SK-N-SH (cell line): ENCODE measurements at regions not wholly inside any gene's neighbourhood (a gene's known extent, or its start where the extent isn't known, plus 50 kb on each side); places are given as distances from the start of the nearest gene placed in this dataset.

ENCODE experiments used
- CTCF ChIA-PET: fragments of 300-600, 350-600 bp; formaldehyde crosslinking; extraction: SDS; loops from one replicate; lab custom pipeline; 2021; lab: Yijun Ruan, JAX
- POLR2A ChIA-PET: fragments of 350-600 bp; sonication (Branson Sonifier 250); formaldehyde crosslinking; extraction: SDS; loops from one replicate; lab custom pipeline; 2020; ENCODE audit warnings: antibody characterized with exemption, inconsistent platforms; lab: Yijun Ruan, JAX
- DNase-seq: peaks from one replicate; pipeline ENCODE4 v3.0.0; 2012
- H2AFZ ChIP-seq: fragments of 200-600 bp; sonication (generic); 2 replicates; pipeline ENCODE4 v1.8.1; 2016; ENCODE audit warnings: antibody characterized with exemption, mild to moderate bottlenecking, low read depth
- H3F3A ChIP-seq: fragments of 200-600 bp; sonication (generic); replicated peaks from 2 replicates; pipeline ENCODE3; 2016; ENCODE audit warnings: antibody characterized with exemption, mild to moderate bottlenecking; ENCODE audit not compliant: insufficient read depth
- H3K27ac ChIP-seq, 2 experiments: fragments of 200-500 bp in 1 of 2; fragments of 200-600 bp in 1 of 2; sonication (Bioruptor generic) in 1 of 2; sonication (generic), shearing (Covaris generic) in 1 of 2; 2 replicates each; pipeline versions ENCODE4 v1.5.1 to v1.6.1; 2014 to 2016; ENCODE audit warnings: low read depth in 2 of 2, inconsistent platforms in 1 of 2, low read length in 1 of 2, mild to moderate bottlenecking in 1 of 2, mixed read lengths in 1 of 2
- H3K27me3 ChIP-seq: fragments of 200-600 bp; sonication (generic), shearing (Covaris generic); 2 replicates; pipeline ENCODE4 v1.6.1; 2016; ENCODE audit warnings: mixed run types; ENCODE audit not compliant: insufficient read depth
- H3K36me3 ChIP-seq, 2 experiments: fragments of 200-500 bp in 1 of 2; fragments of 200-600 bp in 1 of 2; sonication (Bioruptor generic) in 1 of 2; sonication (generic) in 1 of 2; replicated peaks in 1 of 2; 2 replicates each; pipeline versions ENCODE3 to v1.5.1; 2014 to 2016; ENCODE audit warnings: low read length in 1 of 2, mild to moderate bottlenecking in 1 of 2; ENCODE audit not compliant: insufficient read depth in 2 of 2, control insufficient read depth in 1 of 2
- H3K4me1 ChIP-seq, 2 experiments: fragments of 200-500 bp in 1 of 2; fragments of 200-600 bp in 1 of 2; sonication (Bioruptor generic) in 1 of 2; sonication (generic), shearing (Covaris generic) in 1 of 2; 2 replicates each; pipeline versions ENCODE4 v1.5.1 to v1.6.1; 2014 to 2016; ENCODE audit warnings: low read depth in 1 of 2, low read length in 1 of 2, mixed run types in 1 of 2; ENCODE audit not compliant: insufficient read depth in 2 of 2, control insufficient read depth in 1 of 2
- H3K4me2 ChIP-seq: fragments of 200-600 bp; sonication (generic), shearing (Covaris generic); 2 replicates; pipeline ENCODE4 v1.6.1; 2017; ENCODE audit warnings: mixed run types
- H3K4me3 ChIP-seq, 2 experiments: fragments of 200-500 bp in 1 of 2; fragments of 200-600 bp in 1 of 2; sonication (Bioruptor generic) in 1 of 2; sonication (generic), shearing (Covaris generic) in 1 of 2; 2 replicates each; pipeline versions ENCODE4 v1.5.1 to v1.8.1; 2014 to 2016; ENCODE audit warnings: low read depth in 2 of 2, inconsistent platforms in 1 of 2, low read length in 1 of 2, mild to moderate bottlenecking in 1 of 2, mixed read lengths in 1 of 2, moderate library complexity in 1 of 2
- H3K79me2 ChIP-seq: fragments of 200-600 bp; sonication (generic); 2 replicates; pipeline ENCODE4 v1.8.1; 2017; ENCODE audit warnings: mild to moderate bottlenecking; ENCODE audit not compliant: insufficient read depth
- H3K9ac ChIP-seq: fragments of 200-600 bp; sonication (generic); 2 replicates; pipeline ENCODE4 v1.6.1; 2017; ENCODE audit warnings: mixed run types
- H3K9me2 ChIP-seq: fragments of 200-600 bp; sonication (generic); 2 replicates; pipeline ENCODE4 v1.6.1; 2017; ENCODE audit warnings: mixed run types
- H3K9me3 ChIP-seq: fragments of 200-600 bp; sonication (generic); 2 replicates; pipeline ENCODE4 v1.6.1; 2017; ENCODE audit warnings: mixed run types, mild to moderate bottlenecking, moderate library complexity
- H4K20me1 ChIP-seq: fragments of 200-600 bp; sonication (generic); 2 replicates; pipeline ENCODE4 v1.6.1; 2017; ENCODE audit warnings: mild to moderate bottlenecking, mixed run types; ENCODE audit not compliant: insufficient read depth
- ELF1 ChIP-seq: IDR thresholded peaks from 2 replicates; pipeline ENCODE4 v1.4.0; 2012
- EP300 ChIP-seq, 2 experiments: IDR thresholded peaks; 2 replicates each; pipeline versions ENCODE4 v1.4.0 to v1.6.1; 2012; ENCODE audit warnings: borderline replicate concordance in 1 of 2, low read depth in 1 of 2, low read length in 1 of 2
- GABPA ChIP-seq: IDR thresholded peaks from 2 replicates; pipeline ENCODE4 v1.4.0; 2012; ENCODE audit warnings: low read depth, mild to moderate bottlenecking
- MEF2A ChIP-seq: IDR thresholded peaks from 2 replicates; pipeline ENCODE4 v1.4.0; 2012; ENCODE audit warnings: low read depth, borderline replicate concordance
- NRF1 ChIP-seq: IDR thresholded peaks from 2 replicates; pipeline ENCODE4 v1.6.1; 2012; ENCODE audit warnings: low read depth, mild to moderate bottlenecking, low read length
- RAD21 ChIP-seq: IDR thresholded peaks from 2 replicates; pipeline ENCODE4 v1.6.1; 2012; ENCODE audit warnings: mild to moderate bottlenecking, low read length
- SIN3A ChIP-seq: IDR thresholded peaks from 2 replicates; pipeline ENCODE4 v1.6.1; 2012; ENCODE audit warnings: low read depth, mild to moderate bottlenecking, low read length, moderate library complexity, borderline replicate concordance
- USF1 ChIP-seq: IDR thresholded peaks from 2 replicates; pipeline ENCODE4 v1.4.0; 2012; ENCODE audit warnings: low read depth, borderline replicate concordance
- WGBS: methylation state at CpG from one replicate; pipeline ENCODE4 v1.1.6; 2017; ENCODE audit warnings: low lambda C conversion rate; 5-methylcytosine and 5-hydroxymethylcytosine counted together
- TF ChIP-seq, protein P1 (sequence below): IDR thresholded peaks from 2 replicates; pipeline ENCODE4 v1.6.1; 2012; ENCODE audit warnings: mild to moderate bottlenecking, low read depth, low read length, moderate library complexity

DNA sequence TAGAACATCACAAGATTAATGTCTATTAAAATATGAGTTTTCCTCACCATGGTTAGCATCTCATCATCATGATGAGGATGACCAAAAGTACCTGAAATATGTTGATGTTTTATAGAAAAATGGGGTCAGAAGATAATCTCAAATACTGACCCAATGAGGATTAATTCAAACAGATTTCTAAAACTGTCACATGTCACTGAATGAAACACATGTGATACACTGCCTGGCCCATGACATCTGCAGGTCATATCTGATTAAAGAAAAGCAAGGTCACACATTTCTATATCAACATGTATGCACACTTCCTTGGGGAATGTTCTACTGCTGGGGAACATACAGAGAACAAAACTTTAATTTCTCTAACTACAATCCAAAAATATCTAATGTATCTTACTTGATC, 470.6 kb upstream of the ADGRL2 start:
- no peak overlapping the region for H3K27ac ChIP-seq
- CTCF ChIA-PET, result no interaction called here
- no peak overlapping the region for H3K4me3 ChIP-seq
- peaks cover 0 to 2% of the 10 kb centered on the region in 2 experiments; a peak in 1 of 4 replicates for H3K4me1 ChIP-seq
- DNase-seq, result no peak
- H3K36me3 ChIP-seq, result no peaks in the 10 kb centered on the region
- no peaks in the 10 kb centered on the region for H3K27me3 ChIP-seq
- no peaks in the 10 kb centered on the region for H4K20me1 ChIP-seq
- H3K79me2 ChIP-seq, result no peaks in the 10 kb centered on the region
- no peaks in the 10 kb centered on the region for H3K9me2 ChIP-seq
- TF ChIP-seq USF1 (no peak), NRF1 (no peak), RAD21 (no peak)
- TF ChIP-seq, protein P1, sequence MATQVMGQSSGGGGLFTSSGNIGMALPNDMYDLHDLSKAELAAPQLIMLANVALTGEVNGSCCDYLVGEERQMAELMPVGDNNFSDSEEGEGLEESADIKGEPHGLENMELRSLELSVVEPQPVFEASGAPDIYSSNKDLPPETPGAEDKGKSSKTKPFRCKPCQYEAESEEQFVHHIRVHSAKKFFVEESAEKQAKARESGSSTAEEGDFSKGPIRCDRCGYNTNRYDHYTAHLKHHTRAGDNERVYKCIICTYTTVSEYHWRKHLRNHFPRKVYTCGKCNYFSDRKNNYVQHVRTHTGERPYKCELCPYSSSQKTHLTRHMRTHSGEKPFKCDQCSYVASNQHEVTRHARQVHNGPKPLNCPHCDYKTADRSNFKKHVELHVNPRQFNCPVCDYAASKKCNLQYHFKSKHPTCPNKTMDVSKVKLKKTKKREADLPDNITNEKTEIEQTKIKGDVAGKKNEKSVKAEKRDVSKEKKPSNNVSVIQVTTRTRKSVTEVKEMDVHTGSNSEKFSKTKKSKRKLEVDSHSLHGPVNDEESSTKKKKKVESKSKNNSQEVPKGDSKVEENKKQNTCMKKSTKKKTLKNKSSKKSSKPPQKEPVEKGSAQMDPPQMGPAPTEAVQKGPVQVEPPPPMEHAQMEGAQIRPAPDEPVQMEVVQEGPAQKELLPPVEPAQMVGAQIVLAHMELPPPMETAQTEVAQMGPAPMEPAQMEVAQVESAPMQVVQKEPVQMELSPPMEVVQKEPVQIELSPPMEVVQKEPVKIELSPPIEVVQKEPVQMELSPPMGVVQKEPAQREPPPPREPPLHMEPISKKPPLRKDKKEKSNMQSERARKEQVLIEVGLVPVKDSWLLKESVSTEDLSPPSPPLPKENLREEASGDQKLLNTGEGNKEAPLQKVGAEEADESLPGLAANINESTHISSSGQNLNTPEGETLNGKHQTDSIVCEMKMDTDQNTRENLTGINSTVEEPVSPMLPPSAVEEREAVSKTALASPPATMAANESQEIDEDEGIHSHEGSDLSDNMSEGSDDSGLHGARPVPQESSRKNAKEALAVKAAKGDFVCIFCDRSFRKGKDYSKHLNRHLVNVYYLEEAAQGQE, result no peak
- H3F3A ChIP-seq, result no peaks in the 10 kb centered on the region
- H3K4me2 ChIP-seq, result no peak overlapping the region
- H2AFZ ChIP-seq, result no peak overlapping the region
- no peak overlapping the region for H3K9ac ChIP-seq
- no peaks in the 10 kb centered on the region for H3K9me3 ChIP-seq
- POLR2A ChIA-PET, result no interaction called here

DNA sequence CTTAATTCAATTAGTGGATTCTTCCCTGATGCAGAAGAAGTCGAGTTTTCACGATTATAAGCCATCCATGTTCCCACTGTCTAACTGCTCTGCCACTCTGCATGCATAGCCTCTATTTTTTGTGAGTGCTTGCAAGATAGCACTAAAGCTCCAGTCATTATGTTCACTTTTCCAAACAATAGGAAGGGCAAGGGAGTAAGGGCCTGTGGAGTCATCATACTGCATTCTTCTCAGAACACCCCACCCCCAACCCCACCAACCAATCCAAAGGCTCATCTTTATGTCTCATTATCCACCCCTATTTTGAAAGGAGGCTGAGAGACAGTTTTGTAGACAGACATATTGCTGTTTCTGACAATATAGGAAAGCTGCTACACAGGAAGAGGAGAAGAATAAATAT, 471.7 kb upstream of the ADGRL2 start:
- no peak for TF ChIP-seq ELF1
- no peak for TF ChIP-seq GABPA
- no peak for TF ChIP-seq SIN3A
- TF ChIP-seq MEF2A, result no peak
- TF ChIP-seq USF1, result no peak
- TF ChIP-seq, protein P1, result no peak
- no peak for TF ChIP-seq NRF1
- no peak for TF ChIP-seq EP300 (IDR thresholded peaks at IDR 0.05; ENCODE audit: borderline replicate concordance in 1 of 2, low read depth in 1 of 2, low read length in 1 of 2)
- no peak overlapping the region for H3K27ac ChIP-seq
- no peaks in the 10 kb centered on the region for H3K9me2 ChIP-seq
- H3K4me1 ChIP-seq, result peaks cover 0 to 2% of the 10 kb centered on the region in 2 experiments; a peak in 1 of 4 replicates
- no peaks in the 10 kb centered on the region for H3K9me3 ChIP-seq
- H3K36me3 ChIP-seq, result no peaks in the 10 kb centered on the region
- no peaks in the 10 kb centered on the region for H3K79me2 ChIP-seq
- no peak overlapping the region for H3K4me2 ChIP-seq
- 70% methylated on average over 2 of the region's 2 CpGs for WGBS
- ChIA-PET POLR2A (no interaction called here), CTCF (interaction anchor here (0.7 to 0.8 kb wide), 2 partner anchors 11 to 289 kb away, joined by 3 read pairs; no protein-coding TSS in a partner anchor)
- H3K9ac ChIP-seq, result no peak overlapping the region
- H2AFZ ChIP-seq, result no peak overlapping the region
- no peaks in the 10 kb centered on the region for H4K20me1 ChIP-seq
- no peaks in the 10 kb centered on the region for H3F3A ChIP-seq
- no peaks in the 10 kb centered on the region for H3K27me3 ChIP-seq
- no peak overlapping the region for H3K4me3 ChIP-seq
- DNase-seq, result no peak
